Muscle of back (tissue), 3 donors: ENCODE measurements at regions not wholly inside any gene's neighbourhood (a gene's known extent, or its start where the extent isn't known, plus 50 kb on each side); places are given as distances from the start of the nearest gene placed in this dataset.

Experiments used
- DNase-seq, 3 donors: peaks; one replicate each; pipeline versions ENCODE4 v3.0.0 to v3.0.0-alpha.2; 2013

GRCh38 chr10:117425974-117426566 is 50.8 kb upstream of the PDZD8 start:
- DNase-seq: no peak

- no peak for DNase-seq
Observed at GRCh38 chr10:117424883-117425649, 49.8 kb upstream of the PDZD8 start.
